Activated T-helper 17 cell treated with anti-CD3 and anti-CD28 coated beads, Interleukin-2, amount 50 U/mL, for 72 hours (primary cell): ENCODE measurements at regions not wholly inside any gene's neighbourhood (a gene's known extent, or its start where the extent isn't known, plus 50 kb on each side); places are given as distances from the start of the nearest gene placed in this dataset.
"Not testable (repeated sequence)": the region's sequence is repeated elsewhere in the genome, so short reads cannot be mapped to it uniquely, and the experiment has no call there.

Experiments
- ATAC-seq: fragments of 150-1000 bp; cut with Tn5 transposase; replicated peaks from 2 replicates; pipeline ENCODE4 v1.10.0; 2021; ENCODE audit warnings: mild to moderate bottlenecking, moderate library complexity
- H3K27ac Mint-ChIP-seq: one replicate; pipeline ENCODE4 v1.8.0; 2022; ENCODE audit warnings: mixed read lengths
- H3K27me3 Mint-ChIP-seq: one replicate; pipeline ENCODE4 v1.8.0; 2022; ENCODE audit warnings: mixed read lengths
- H3K36me3 Mint-ChIP-seq: one replicate; pipeline ENCODE4 v1.8.0; 2022; ENCODE audit warnings: low read depth, mild to moderate bottlenecking, mixed read lengths
- H3K4me1 Mint-ChIP-seq: one replicate; pipeline ENCODE4 v1.8.0; 2022; ENCODE audit warnings: mixed read lengths
- H3K4me3 Mint-ChIP-seq: one replicate; pipeline ENCODE4 v1.8.0; 2022; ENCODE audit warnings: mild to moderate bottlenecking, mixed read lengths
- H3K9me3 Mint-ChIP-seq: one replicate; pipeline ENCODE4 v1.8.0; 2022; ENCODE audit warnings: mixed read lengths

DNA sequence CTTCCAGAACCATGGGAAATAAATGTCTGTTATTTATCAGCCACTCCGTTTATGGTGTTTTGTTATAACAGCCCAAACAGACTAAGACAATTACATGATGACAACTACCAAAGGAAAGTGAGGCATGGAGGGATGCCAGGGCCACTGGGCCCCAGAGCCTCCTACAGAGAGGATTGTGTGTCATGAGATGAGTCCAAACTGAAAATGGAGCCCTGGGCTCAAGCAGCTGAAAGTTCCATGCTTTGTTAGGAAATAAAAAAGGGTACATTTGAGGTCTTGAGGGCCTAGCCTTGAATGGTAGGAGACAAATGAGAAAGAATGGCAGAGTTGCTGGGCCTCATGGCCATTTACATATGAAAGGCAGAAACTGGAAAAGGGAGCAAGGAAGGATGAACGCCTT is 586.5 kb downstream of the CETN3 start:
- H3K27ac Mint-ChIP-seq = no peak overlapping the region
- H3K4me1 Mint-ChIP-seq = no peaks in the 10 kb centered on the region
- no peaks in the 10 kb centered on the region for H3K27me3 Mint-ChIP-seq
- ATAC-seq = no peak
- no peaks in the 10 kb centered on the region for H3K36me3 Mint-ChIP-seq
- H3K4me3 Mint-ChIP-seq = no peak overlapping the region
- H3K9me3 Mint-ChIP-seq = peaks cover 7% of the 10 kb centered on the region

DNA sequence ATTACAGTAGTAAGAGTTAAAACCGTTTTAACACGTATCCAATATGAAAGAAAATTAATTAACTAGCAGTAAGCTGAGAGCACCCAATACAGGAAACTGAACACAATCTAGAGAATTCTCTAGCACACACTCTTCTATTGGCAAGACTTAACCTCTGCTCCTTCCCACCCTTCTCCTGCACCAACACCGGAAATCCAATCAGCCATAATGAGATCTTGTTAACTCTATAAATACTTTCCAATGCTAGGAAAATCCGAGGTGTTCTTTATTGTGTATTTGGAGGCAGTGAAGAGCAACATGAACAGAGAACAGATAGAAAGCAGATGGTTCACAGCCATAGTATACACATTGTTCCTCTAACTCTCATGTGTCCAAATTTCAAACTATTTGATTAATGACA is 591.7 kb downstream of the CETN3 start:
- H3K27ac Mint-ChIP-seq = no peak overlapping the region

DNA sequence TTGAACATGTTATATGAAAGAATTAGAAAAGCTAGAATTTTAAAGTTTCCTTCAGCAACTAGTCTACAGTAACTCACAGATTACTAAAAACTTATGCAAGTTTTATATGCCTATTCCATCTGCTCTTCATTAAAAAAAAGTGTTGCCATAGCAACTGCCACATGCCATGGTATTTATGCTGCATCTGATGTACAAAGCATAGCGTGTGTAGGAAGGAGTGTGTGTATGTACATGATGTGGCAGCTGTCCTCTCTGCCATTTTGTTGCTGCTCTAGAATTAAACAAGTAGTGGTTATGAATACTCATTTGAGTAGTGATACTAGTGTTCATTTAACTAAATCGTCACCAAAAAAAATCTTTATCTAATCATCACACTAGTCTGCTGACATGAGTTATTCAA is 593.5 kb downstream of the CETN3 start:
- Mint-ChIP-seq H3K9me3 (peaks cover 9% of the 10 kb centered on the region), H3K36me3 (no peaks in the 10 kb centered on the region), H3K4me1 (no peaks in the 10 kb centered on the region), H3K4me3 (no peak overlapping the region), H3K27ac (no peak overlapping the region), H3K27me3 (no peaks in the 10 kb centered on the region)
- ATAC-seq = no peak

More for the DNA sequence above, 591.7 kb downstream of the CETN3 start:
- H3K36me3 Mint-ChIP-seq = no peaks in the 10 kb centered on the region
- no peaks in the 10 kb centered on the region for H3K4me1 Mint-ChIP-seq
- H3K4me3 Mint-ChIP-seq = no peak overlapping the region
- no peaks in the 10 kb centered on the region for H3K27me3 Mint-ChIP-seq
- ATAC-seq = no peak
- H3K9me3 Mint-ChIP-seq = peaks cover 6% of the 10 kb centered on the region

DNA sequence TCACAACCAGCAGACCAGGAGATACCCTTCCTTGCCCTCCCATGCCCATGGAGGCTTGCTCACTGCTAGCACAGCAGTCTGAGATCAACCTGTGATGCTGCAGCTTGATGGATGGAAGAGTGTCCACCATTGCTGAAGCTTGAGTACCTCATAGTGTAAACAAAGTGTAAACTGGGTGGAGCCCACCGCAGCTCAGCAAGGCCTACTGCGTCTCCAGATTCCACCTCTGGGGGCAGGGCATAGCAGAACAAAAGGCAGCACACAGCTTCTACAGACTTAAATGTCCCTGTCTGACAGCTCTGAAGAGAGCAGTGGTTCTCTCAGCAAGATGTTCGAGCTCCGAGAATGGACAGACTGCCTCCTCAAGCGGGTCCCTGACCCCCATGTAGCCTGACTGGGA is 608.8 kb downstream of the CETN3 start:
- ATAC-seq, H3K4me1 Mint-ChIP-seq, H3K36me3 Mint-ChIP-seq, H3K27me3 Mint-ChIP-seq, H3K9me3 Mint-ChIP-seq, H3K4me3 Mint-ChIP-seq, H3K27ac Mint-ChIP-seq: not testable (repeated sequence)

DNA sequence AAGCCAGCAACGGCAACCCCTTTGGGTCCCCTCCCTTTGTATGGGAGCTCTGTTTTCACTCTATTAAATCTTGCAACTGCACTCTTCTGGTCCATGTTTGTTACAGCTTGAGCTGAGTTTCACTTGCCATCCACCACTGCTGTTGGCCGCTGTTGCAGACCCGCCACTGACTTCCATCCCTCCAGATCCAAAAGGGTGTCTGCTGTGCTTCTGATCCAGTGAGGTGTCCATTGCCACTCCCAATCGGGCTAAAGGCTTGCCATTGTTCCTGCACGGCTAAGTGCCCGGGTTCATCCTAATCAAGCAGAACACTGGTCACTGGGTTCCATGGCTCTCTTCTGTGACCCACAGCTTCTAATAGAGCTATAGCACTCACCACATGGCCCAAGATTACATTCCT is 615.1 kb downstream of the CETN3 start:
- not testable (repeated sequence) for H3K4me1 Mint-ChIP-seq, H3K27me3 Mint-ChIP-seq, H3K9me3 Mint-ChIP-seq, ATAC-seq, H3K36me3 Mint-ChIP-seq, H3K4me3 Mint-ChIP-seq, H3K27ac Mint-ChIP-seq

DNA sequence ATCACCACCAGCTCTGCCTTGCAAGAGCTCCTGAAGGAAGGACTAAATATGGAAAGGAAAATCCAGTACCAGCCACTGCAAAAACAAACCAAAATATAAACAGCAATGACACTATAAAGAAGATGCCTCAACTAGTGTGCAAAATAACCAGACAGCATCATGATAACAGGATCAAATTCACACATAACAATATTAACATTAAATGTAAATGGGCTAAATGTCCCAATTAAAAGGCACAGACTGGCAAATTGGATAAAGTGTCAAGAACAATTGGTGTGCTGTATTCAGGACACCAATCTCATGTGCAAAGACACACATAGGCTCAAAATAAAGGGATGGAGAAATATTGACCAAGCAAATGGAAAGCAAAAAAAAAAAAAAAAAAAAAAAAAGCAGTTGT is 629.8 kb downstream of the CETN3 start:
- peaks cover 54% of the 10 kb centered on the region for H3K9me3 Mint-ChIP-seq
- not testable (repeated sequence) for H3K27ac Mint-ChIP-seq, H3K36me3 Mint-ChIP-seq

DNA sequence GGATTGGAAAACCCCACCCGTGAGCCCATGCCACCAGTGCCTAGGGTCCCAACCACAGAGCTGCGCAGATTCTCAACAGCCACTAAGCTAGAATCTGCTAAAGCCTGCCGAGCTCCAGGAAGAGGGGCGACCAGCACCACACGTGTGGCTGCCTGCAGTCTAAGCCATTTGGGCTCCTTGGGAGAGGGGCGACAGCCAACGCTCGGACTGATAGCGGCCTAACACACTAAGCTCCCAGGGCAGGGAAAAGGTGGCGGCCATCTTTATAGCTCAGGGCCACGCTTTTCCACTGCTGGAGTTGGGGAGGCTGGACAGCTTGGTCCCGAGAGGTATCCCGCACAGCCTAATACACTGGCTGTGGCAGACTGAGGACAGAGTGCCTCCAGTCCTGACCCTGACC is 631.8 kb downstream of the CETN3 start:
- ATAC-seq = no peak
- Mint-ChIP-seq H3K27ac (no peak overlapping the region), H3K4me1 (no peaks in the 10 kb centered on the region), H3K36me3 (no peaks in the 10 kb centered on the region), H3K4me3 (no peak overlapping the region), H3K9me3 (peaks cover 57% of the 10 kb centered on the region), H3K27me3 (no peaks in the 10 kb centered on the region)

More for the DNA sequence above, 629.8 kb downstream of the CETN3 start:
- ATAC-seq, H3K4me1 Mint-ChIP-seq, H3K4me3 Mint-ChIP-seq, H3K27me3 Mint-ChIP-seq: not testable (repeated sequence)

DNA sequence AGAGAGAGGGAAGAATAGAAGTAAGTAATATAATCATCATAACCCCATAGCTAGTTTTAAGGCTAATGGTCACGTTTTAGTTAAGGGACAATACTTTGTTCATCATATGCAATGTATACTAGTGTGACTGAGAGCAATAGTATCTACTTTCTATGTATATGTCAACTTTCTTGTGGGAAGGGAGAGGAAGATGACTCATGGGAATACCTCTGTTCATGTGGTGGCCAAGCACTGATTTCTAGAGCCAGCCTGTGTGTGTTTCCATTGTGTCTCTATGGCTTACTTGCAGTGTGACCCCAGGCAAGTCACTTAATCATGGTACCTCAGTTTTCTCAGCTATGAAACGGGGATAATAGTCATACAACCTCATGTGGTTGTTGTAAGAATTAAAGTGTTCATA is 639.6 kb downstream of the CETN3 start:
- H3K27ac Mint-ChIP-seq = no peak overlapping the region
- no peak overlapping the region for H3K4me3 Mint-ChIP-seq
- peaks cover 13% of the 10 kb centered on the region for H3K9me3 Mint-ChIP-seq
- no peaks in the 10 kb centered on the region for H3K36me3 Mint-ChIP-seq
- no peak for ATAC-seq
- H3K27me3 Mint-ChIP-seq = no peaks in the 10 kb centered on the region
- H3K4me1 Mint-ChIP-seq = no peaks in the 10 kb centered on the region

DNA sequence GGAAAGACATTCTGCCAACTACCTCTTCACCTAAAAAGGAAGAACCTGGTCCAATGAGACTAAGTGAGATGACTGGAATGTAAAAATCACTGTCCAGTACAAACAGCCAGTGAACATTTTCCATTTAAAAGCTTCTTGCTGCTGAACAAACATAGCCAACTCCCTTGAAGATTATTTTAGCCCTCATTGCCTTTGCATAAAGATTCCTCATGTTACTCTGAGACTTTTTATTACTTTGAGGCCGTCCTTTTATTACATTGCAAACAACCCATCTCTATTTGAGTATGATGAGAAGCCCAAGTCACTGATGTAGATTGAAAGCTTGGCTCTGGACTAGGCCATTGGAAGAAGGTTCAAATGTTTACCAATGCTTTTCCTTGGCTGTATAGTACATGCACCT is 649.8 kb downstream of the CETN3 start:
- no peaks in the 10 kb centered on the region for H3K4me1 Mint-ChIP-seq
- no peak for ATAC-seq

DNA sequence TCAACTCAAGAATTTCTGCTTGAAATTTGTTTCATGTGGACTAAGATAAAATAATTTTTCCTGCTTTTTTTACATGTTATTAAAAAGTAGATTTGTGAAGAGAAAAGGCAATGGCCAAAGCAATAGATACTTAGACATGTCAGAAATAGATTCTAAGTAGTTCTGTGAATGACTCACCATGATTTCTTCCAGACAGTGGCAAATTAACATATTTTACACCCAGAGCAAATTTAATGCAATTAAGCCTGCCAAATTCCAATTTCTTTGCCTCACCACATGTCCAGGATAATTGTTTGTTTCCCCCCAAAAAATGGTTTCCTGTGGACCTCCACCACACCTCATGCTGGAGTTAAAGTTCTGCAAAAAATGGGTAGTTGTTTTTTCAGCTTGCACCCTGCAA is 651.4 kb downstream of the CETN3 start:
- Mint-ChIP-seq H3K27ac (no peak overlapping the region), H3K36me3 (no peaks in the 10 kb centered on the region), H3K4me1 (no peaks in the 10 kb centered on the region), H3K9me3 (no peaks in the 10 kb centered on the region), H3K27me3 (no peaks in the 10 kb centered on the region), H3K4me3 (no peak overlapping the region)
- ATAC-seq = no peak

More for the DNA sequence above, 649.8 kb downstream of the CETN3 start:
- no peaks in the 10 kb centered on the region for H3K9me3 Mint-ChIP-seq
- no peaks in the 10 kb centered on the region for H3K36me3 Mint-ChIP-seq
- H3K27ac Mint-ChIP-seq = no peak overlapping the region
- H3K4me3 Mint-ChIP-seq = no peak overlapping the region
- no peaks in the 10 kb centered on the region for H3K27me3 Mint-ChIP-seq

DNA sequence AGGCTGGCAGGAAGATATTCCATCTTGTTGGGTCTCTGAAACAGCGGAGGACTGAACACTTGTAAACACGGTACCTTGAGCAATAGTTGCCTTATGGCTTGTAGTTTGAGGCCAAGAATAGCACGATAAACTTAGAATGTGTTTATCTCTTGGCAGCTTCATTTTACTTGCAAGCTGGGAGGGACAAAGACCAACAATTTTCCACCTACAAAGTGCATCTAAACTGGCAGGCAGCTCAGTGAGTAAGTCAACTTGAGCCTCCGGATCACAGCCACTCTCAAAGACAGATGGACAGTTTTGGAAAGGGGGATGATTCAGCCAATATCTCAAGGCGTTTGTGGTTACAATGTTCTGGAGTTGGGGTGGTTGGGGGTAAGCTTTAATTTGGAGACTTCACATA is 652.6 kb downstream of the CETN3 start:
- no peaks in the 10 kb centered on the region for H3K36me3 Mint-ChIP-seq
- no peak overlapping the region for H3K4me3 Mint-ChIP-seq
- no peak for ATAC-seq
- H3K27ac Mint-ChIP-seq = no peak overlapping the region
- no peaks in the 10 kb centered on the region for H3K27me3 Mint-ChIP-seq
- no peaks in the 10 kb centered on the region for H3K9me3 Mint-ChIP-seq
- H3K4me1 Mint-ChIP-seq = no peaks in the 10 kb centered on the region

DNA sequence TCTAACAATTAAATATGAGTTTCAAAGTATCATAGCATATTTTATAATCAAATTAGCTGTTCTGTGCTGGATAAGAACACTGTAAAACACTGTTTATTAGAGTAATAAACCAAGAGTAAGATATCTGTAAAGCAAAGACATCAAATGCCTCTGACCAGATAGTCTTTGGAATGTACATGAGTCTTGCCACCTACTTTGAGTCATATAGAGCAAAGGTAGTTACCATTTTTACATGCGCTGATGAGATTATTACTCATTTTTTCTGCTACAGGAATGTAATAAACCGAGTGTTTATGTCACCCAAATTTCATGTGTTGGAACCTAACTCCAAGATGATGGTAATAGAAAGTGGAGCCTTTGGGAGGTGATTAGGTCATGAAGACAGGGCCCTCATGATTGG is 654.5 kb downstream of the CETN3 start:
- Mint-ChIP-seq H3K4me3 (no peak overlapping the region), H3K36me3 (no peaks in the 10 kb centered on the region), H3K4me1 (no peaks in the 10 kb centered on the region), H3K27me3 (no peaks in the 10 kb centered on the region), H3K27ac (no peak overlapping the region), H3K9me3 (no peaks in the 10 kb centered on the region)
- ATAC-seq = no peak

DNA sequence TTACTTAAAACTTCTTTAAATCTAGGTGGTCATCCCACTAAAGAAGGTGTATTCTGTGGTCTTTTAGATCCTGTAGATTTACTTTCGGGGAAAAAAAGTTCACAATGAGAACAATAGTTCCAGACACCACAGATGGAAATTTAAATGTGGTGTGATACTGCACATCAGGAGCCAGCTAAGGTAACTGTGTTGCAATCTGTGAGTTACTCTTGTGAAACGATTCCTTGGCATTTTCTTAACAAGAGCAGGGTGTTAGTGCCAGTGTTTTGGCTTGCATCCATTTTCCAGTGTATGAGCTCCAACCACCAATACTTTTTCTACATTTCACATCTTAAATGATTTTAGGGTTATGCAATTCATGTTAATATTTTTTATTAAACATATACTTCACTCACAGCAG is 674.5 kb downstream of the CETN3 start:
- Mint-ChIP-seq H3K27me3 (no peaks in the 10 kb centered on the region), H3K9me3 (no peaks in the 10 kb centered on the region), H3K4me1 (no peaks in the 10 kb centered on the region), H3K36me3 (no peaks in the 10 kb centered on the region), H3K27ac (no peak overlapping the region), H3K4me3 (no peak overlapping the region)
- ATAC-seq = no peak

DNA sequence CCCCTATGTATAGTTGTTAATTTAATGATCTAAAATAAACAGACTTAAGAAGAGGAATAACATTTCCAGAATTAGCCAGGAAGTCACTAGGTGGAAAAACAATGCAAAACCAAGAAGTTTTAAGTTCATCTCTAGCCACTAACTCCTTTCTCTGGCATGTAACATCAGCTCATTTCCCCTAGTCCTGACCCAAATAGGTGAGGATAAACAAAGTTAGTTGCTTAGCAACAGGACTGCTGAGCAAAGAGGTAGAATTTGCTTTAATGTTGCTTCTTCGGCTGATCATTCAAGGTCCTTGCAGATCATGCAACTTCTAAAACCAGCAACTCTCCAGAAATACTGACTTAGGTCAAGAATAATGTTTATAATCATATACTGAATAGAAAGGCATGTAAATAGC is 675.8 kb downstream of the CETN3 start:
- Mint-ChIP-seq H3K36me3 (no peaks in the 10 kb centered on the region), H3K27me3 (no peaks in the 10 kb centered on the region), H3K27ac (no peak overlapping the region), H3K4me3 (no peak overlapping the region), H3K9me3 (no peaks in the 10 kb centered on the region), H3K4me1 (no peaks in the 10 kb centered on the region)
- ATAC-seq = no peak

DNA sequence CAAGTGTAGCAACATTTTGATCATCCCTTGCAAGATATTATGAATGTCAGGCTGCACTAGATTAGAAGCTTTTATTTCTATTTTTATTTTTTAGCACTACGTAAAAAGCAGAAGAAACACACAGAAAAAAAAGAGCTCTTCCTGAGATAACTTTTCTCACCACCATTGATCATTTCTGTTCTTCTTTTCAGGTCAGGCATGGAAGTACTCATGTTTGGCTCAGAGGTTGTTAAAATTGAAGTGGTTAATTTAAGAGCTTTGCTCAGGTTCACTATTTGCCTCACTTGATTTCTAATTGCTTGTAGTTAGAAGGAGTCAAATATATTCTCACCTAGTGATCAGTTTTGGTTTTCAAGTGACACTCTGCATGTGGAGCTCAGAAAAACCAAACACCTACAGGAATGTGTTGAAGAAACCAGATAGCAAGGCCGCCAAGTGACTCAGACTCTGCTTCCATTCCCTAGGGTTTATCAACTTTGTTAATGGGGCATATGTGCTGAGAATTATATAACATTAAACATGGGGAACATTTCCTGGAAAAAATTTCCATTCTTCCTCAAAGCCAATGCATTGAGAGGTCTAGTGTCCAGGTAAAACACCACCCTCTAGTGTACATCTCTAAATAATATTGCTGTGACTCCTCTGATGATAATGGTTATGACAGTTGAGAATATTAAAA is 679.8 kb downstream of the CETN3 start:
- ATAC-seq = no peak
- H3K27ac Mint-ChIP-seq = no peak overlapping the region
- no peaks in the 10 kb centered on the region for H3K4me1 Mint-ChIP-seq
- H3K36me3 Mint-ChIP-seq = no peaks in the 10 kb centered on the region
- peaks cover 7% of the 10 kb centered on the region for H3K9me3 Mint-ChIP-seq
- no peaks in the 10 kb centered on the region for H3K27me3 Mint-ChIP-seq
- H3K4me3 Mint-ChIP-seq = no peak overlapping the region

DNA sequence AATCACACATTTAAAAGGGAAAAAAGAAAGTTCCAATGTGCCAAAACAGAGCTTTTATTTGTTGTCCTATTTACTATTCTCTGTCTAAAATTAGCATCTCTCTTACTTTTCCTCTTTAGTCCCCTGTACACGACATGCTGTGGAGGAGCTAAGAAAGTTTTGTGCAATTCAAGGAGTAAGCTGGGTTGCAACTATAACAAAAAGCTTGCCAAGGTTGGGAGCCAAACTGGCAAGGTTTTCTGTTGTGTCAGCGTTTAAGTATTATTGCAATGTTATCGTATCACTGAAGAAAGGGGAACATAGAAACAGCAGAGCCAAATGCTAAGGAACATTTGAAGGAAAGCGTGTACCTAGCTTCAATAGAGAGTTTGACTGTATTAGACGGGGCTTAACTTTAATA is 680.8 kb downstream of the CETN3 start:
- H3K4me3 Mint-ChIP-seq = no peak overlapping the region

More for the DNA sequence above, 680.8 kb downstream of the CETN3 start:
- Mint-ChIP-seq H3K27me3 (no peaks in the 10 kb centered on the region), H3K9me3 (peaks cover 10% of the 10 kb centered on the region), H3K36me3 (no peaks in the 10 kb centered on the region), H3K4me1 (no peaks in the 10 kb centered on the region), H3K27ac (no peak overlapping the region)
- no peak for ATAC-seq
